D721Med (cell line): ENCODE measurements at regions not wholly inside any gene's neighbourhood (a gene's known extent, or its start where the extent isn't known, plus 50 kb on each side); places are given as distances from the start of the nearest gene placed in this dataset.

Source experiments
- DNase-seq: peaks from one replicate; pipeline ENCODE4 v3.0.0; 2011; ENCODE audit warnings: low spot score; ENCODE audit not compliant: insufficient read length
- FAIRE-seq: peaks from 2 replicates; lab custom pipeline; 2011; peaks lifted over from hg19 to GRCh38; lab: Jason Lieb, UNC
- TF ChIP-seq, protein P1 (sequence below): IDR thresholded peaks from 2 replicates; pipeline ENCODE4 v1.5.1; 2012; ENCODE audit warnings: mild to moderate bottlenecking, control low read depth; ENCODE audit not compliant: insufficient read depth; ENCODE audit errors: missing control alignments

DNA sequence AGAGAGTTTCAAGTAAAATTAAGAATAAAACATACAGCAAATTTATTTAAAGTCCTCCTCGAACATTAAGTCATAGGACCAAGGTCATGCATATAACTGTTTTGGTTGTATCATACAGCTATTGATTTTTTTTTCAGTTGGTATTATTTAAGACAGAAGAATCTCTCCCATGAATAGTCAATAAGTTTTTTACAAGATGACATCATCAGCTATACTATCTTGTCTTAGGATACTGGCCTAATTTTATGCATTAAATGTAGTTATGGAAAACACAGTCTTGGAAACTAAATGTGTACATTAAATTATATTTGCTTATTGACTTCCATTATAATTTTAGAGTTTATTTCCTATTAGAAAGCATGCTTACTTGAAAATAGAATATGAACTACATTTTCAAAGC lies 755.9 kb downstream of the PCDH19 start:
- no peak for FAIRE-seq

DNA sequence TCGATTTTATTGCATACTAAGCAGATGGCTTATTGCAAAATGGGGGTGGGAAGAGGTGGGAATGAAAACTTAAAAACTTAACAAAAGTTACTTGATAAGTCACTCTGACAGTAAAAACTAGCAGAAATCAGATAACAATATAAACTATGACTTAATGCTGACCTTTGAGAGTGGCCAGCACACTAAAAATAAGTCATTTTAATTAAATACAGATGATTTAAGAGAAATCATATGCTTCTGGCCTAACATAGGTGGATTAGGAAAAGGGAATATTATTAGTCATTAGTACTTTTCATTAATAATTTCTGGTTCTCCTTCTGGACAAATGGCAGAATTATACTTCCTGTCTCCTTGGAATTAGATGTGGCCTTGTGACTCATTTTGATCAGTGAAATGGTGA lies 756.7 kb downstream of the PCDH19 start:
- TF ChIP-seq, protein P1, sequence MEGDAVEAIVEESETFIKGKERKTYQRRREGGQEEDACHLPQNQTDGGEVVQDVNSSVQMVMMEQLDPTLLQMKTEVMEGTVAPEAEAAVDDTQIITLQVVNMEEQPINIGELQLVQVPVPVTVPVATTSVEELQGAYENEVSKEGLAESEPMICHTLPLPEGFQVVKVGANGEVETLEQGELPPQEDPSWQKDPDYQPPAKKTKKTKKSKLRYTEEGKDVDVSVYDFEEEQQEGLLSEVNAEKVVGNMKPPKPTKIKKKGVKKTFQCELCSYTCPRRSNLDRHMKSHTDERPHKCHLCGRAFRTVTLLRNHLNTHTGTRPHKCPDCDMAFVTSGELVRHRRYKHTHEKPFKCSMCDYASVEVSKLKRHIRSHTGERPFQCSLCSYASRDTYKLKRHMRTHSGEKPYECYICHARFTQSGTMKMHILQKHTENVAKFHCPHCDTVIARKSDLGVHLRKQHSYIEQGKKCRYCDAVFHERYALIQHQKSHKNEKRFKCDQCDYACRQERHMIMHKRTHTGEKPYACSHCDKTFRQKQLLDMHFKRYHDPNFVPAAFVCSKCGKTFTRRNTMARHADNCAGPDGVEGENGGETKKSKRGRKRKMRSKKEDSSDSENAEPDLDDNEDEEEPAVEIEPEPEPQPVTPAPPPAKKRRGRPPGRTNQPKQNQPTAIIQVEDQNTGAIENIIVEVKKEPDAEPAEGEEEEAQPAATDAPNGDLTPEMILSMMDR, result no peak
- DNase-seq, result no peak
- FAIRE-seq, result no peak

More for the DNA sequence above, 755.9 kb downstream of the PCDH19 start:
- no peak for DNase-seq
- TF ChIP-seq, protein P1, result no peak

DNA sequence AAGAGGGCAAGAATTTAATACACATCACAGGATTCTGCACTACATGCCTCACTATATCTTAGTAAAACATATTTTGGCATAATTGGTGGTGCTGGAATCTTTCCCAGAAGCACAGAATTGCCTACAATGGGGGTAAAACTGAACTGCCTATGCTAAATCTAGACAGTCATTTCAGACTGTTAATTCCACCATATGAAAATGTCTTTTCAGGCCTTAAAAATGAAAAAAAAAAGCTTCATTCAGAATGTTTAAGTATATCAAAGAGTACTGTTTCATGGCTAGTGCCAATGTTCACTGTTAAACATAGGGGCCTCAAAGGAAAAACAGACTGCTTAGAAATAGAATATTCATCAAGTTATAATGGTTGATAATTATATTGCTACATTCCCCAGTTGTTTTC lies 797.0 kb downstream of the PCDH19 start:
- no peak for FAIRE-seq
- DNase-seq, result no peak
- TF ChIP-seq, protein P1, result no peak

DNA sequence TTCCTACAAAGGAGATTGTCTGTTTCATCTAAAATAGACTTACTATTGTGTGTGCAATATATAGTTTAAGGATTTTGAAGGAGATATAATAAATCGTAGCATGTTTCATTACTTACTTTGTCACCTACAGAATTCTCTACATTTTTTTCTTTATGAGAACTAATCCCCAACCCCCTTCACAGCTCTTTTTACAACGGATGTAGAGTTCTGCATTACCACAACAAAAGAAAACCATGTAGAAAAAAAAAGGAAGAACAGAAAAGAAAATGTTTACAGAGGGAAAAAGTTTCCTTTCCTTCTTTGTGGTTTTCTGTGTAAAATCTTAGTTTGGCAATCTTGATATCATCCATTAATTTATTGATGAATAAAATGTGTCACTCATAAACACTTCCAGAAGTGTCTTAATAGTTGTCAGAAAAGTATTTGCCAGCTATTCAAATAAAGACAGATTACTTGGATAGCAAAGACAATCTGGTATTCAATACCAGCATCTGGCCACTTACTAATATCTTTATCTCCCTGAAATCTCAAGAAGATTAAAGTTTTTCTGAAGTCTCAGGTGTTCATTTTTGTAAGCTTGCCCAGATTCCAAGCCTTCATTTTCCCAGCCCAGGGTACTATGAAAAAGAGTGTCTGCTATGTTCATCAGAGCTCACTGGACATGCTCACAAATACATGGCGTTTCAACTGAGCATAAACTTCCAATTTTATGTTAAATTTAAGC lies 806.8 kb downstream of the PCDH19 start:
- no peak for DNase-seq
- no peak for FAIRE-seq
- TF ChIP-seq, protein P1, result no peak

DNA sequence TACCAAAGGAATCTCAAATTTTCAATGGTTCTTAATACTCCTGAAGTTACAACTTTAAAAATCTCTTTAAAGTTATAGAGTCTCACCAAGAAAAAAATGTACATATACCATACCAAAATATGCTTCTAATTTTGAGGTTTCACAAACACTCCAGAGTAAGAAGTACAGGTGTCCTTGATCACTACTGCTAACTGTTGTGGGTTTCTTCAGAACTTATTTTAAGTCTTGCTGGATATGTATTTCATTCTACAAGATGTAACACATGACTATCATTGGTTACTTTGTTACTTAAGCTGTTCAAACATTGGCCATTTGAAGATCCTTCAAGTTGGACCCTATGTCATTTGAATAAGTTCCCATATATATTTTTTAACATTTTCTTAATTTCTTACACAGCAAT lies 808.0 kb downstream of the PCDH19 start:
- no peak for DNase-seq
- FAIRE-seq, result no peak
- TF ChIP-seq, protein P1, result no peak

DNA sequence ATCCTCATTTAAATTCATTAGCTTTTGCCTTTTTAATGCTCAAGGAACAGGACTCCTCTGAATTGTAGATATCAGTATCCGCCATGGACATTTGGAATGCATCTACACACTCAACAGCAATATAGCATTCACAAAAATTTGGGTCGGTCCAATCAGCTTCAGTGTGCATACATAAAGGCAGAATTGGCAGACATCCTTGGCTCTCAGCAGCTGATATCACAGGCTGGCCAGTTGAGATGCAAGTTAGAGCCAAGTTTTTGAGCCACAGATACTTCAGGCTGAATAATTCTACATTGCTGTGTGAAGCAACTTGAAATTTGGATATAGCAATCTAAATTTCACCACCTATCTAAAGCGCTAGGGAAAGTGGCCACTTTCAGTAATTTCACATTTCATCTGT lies 821.1 kb downstream of the PCDH19 start:
- TF ChIP-seq, protein P1, result no peak
- FAIRE-seq (no peak), DNase-seq (no peak)

DNA sequence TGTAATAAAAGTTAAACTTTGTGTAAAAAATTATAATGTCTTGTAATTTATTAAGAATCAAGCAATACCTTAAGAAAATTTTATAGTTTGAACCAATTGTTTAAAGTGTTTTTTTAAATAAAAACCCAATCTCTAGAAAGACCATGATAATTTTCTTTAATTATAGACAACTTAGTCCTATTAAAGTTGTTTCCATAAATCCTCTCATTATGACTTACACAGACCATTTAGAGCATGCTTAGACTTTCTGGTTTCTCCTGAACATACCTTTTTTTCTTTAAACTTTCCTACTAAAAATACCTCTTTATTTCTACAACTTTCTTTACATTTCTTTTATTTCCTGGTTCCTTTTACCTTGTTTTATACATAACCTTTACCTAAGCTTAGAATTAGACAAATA lies 837.4 kb downstream of the PCDH19 start:
- no peak for FAIRE-seq
- TF ChIP-seq, protein P1, result no peak
- DNase-seq, result no peak
